HG03135 (cell line): ENCODE measurements at regions not wholly inside any gene's neighbourhood (a gene's known extent, or its start where the extent isn't known, plus 50 kb on each side); places are given as distances from the start of the nearest gene placed in this dataset.

Source experiments
- ATAC-seq: cut with Tn5 transposase; IDR thresholded peaks from one replicate; pipeline ENCODE4 v1.9.1; 2021; ENCODE audit warnings: mild to moderate bottlenecking, moderate library complexity; ENCODE audit not compliant: unreplicated experiment

GRCh38 chr10:111872591-111872990 is 311.0 kb downstream of the GPAM start:
- ATAC-seq: no peak

GRCh38 chr10:111873041-111873440 is 310.5 kb downstream of the GPAM start:
- no peak for ATAC-seq

DNA sequence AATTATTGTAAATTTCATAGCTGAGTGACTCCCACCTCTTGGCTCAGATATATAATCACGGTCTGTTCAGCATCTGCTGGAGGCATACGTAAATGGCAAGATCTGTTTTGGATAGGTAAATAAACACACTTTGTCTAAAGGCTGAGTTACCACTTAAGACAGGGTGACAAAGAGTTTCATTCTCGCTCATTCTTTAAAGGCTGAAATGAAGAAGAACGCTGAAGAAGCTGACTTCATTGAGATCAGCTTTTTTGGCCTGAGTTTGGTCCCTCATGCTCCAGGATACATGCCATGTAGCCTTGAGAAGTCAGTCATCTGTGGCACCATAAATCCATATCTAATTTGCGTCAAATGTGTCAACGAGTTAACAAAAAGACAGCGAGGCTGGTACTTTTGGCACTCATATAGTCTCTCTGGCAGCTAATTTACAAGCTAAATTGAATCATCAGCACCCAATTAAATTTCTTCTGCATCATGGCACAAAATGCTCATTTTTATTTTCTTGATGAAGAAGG is 309.9 kb downstream of the GPAM start:
- no peak for ATAC-seq

DNA sequence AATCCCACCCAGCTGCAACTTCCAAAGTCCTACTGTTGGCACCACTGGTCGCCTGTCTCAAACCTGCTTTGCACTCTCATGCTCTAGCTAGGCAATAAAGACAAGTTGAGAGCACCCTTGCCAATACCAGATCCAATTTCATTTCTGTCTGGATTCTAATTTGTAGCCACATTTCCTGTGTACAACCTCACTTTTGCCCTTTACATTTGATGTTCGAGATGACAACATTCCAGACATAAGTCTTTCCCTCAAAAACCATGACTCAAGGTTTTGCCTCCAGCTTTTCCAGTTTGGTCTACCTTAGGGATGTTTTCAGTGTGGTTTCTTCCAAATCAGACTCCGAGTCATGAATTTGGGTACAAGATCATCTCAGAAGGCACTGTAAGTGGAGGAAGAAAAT is 309.0 kb downstream of the GPAM start:
- ATAC-seq: no peak

GRCh38 chr10:111875725-111876124 is 307.8 kb downstream of the GPAM start:
- no peak for ATAC-seq

- ATAC-seq: no peak
Measured at GRCh38 chr10:111877258-111877657, 306.3 kb downstream of the GPAM start.

GRCh38 chr10:111879969-111880368 is 303.6 kb downstream of the GPAM start:
- ATAC-seq: no peak

DNA sequence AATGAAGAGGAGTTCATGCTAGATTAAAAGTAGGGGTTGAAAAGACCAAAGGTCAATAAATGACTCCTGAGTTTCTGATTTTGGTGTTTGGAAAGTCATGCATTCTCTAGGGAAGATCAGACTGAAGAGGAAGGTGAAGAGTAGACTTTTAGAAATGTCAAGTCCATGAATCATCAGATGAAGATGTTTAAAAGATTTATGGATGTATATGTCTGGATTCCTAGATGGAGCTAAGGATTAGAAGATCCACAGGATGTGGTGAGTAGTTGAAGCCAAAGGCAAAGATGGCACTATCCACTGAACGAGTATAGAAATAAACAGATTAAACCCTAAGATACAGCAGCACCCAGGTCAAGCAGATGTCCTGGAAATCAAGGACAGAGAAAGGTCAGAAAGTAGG is 298.5 kb downstream of the GPAM start:
- no peak for ATAC-seq

- no peak for ATAC-seq
Measured at GRCh38 chr10:111885919-111886318, 297.6 kb downstream of the GPAM start.

DNA sequence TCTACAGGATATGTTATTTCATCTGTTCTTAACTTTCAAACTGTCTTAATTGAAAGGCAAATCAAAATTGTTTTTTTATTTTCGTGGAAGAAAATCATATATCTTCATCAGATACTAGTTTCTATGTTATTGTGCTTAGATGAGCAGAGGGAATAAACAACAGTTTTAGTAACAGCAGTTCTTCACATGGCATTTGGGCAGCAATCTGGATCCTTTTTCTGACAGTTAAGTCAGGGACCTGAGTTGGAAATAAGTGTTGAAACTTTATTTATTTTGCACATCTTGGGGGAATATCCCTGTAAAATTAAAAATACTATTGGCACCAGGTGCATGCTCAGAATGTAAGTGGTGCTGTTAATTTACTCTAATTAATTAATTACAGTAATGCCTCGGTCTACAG is 296.3 kb downstream of the GPAM start:
- no peak for ATAC-seq

- no peak for ATAC-seq
Measured at GRCh38 chr10:111890046-111890445, 293.5 kb downstream of the GPAM start.

- ATAC-seq: no peak
Measured at GRCh38 chr10:111916011-111916410, 267.6 kb downstream of the GPAM start.

- no peak for ATAC-seq
Measured at GRCh38 chr10:111921821-111922220, 261.7 kb downstream of the GPAM start.

DNA sequence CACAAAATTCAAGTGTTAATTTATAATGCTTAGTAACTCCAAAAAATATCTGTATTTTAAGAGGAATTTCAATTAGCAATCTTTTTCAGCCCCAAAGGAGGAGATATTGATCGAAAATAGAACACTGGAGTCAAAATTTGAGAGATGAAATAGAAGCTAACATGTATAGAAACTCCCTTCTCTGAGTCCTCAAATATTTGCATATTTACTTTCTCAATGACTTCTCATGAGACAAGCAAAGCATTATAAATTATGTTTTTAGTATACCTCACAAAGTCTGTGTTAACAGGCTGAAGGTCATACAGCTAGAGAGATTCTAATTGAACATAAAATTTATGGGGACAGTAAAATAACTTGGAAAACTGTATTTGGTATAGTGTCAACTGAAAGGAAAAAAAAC is 260.5 kb downstream of the GPAM start:
- ATAC-seq: no peak

- ATAC-seq: no peak
Measured at GRCh38 chr10:111926286-111926685, 257.3 kb downstream of the GPAM start.

GRCh38 chr10:111933937-111934336 is 249.6 kb downstream of the GPAM start:
- no peak for ATAC-seq

DNA sequence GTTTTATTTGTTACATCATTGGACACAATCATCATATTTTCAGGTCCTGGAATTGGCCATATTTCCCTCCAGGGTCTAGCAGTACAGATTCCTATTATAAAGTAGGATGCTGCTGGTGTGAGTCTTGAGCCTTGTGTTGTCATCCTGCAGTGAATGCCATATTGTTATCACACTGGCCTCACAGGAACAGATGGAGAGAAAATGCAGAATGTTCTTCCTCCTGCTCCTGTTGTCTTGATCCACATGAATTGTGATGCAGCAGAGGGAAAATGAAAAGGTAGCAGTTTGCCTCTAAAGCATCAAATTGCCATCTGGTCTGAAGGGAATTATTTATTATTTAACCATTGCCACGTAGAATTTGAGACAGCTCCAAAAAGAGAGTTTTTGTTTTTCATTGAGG is 248.6 kb downstream of the GPAM start:
- no peak for ATAC-seq

- no peak for ATAC-seq
Measured at GRCh38 chr10:111936143-111936542, 247.4 kb downstream of the GPAM start.

GRCh38 chr10:111944331-111944730 is 239.2 kb downstream of the GPAM start:
- no peak for ATAC-seq

DNA sequence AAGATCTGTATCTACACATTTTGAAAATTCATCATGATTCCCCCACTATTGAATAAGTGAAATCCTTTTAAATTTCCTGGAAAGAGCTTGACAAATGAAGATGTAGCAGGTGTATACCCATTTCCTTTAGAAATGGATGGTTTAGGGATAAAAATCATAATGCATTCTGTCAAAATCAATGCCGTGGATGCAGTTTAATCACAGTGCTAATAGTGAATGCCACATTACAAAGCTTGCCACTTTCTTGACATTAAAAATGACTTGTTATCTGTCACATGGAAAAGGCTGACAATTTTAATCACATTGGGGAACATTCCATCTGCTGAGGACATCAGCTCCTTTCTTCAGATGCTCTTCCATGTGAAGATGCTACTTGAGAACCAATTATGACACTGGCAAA is 229.6 kb downstream of the GPAM start:
- ATAC-seq: no peak

- ATAC-seq: no peak
Measured at GRCh38 chr10:111954386-111954785, 229.2 kb downstream of the GPAM start.

- ATAC-seq: no peak
Measured at GRCh38 chr10:111956841-111957240, 226.7 kb downstream of the GPAM start.

GRCh38 chr10:111962951-111963350 is 220.6 kb downstream of the GPAM start:
- no peak for ATAC-seq

- no peak for ATAC-seq
Measured at GRCh38 chr10:111967116-111967515, 216.4 kb downstream of the GPAM start.
